NCI-H510A treated with DMSO at 0.1 percent for 48 hours (cell line): ENCODE measurements at regions not wholly inside any gene's neighbourhood (a gene's known extent, or its start where the extent isn't known, plus 50 kb on each side); places are given as distances from the start of the nearest gene placed in this dataset.
A peak's percentile ranks its signal among the peaks of the same experiment; 100 is the strongest.

Experiments
- DNase-seq: peaks from one replicate; lab custom pipeline; 2025; lab: John Stamatoyannopoulos, UW

DNA sequence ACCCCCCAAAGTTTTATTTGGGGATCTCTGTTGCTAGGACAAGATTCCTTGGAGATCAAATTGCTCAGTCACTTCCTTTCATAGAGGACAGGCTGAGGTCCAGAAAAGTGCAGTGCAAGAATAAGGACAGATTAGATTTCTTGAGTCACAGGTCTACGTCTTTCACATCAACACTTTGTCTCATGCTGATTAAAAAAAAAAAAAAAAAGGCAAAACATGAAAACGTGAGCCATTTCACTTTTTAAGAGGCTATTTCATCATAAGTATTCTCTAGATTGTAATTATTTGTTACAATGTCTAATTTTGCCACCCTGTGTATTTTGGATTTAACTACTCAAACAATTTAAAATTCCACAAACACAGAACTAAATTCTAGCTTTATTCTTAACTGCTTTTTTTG lies 647.0 kb downstream of the TRAM1L1 start:
- no peak for DNase-seq

DNA sequence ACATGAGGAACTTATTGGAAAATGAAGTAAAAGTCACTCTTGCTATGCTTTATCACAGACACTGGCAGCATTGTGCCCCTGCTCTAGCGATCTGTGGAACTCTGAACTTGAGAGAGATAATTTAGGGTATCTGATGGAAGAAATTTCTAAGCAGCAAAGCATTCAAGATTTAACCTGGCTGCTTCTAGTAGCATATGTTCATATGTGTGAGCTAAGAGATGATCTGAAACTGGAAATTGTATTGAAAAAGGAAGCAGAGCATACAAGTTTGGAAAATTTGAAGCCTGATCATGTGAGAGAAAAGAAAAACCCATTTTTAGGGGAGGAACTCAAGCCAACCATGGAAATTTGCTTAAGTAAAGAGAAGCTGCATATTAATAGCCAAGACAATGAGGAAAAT lies 657.7 kb downstream of the TRAM1L1 start:
- no peak for DNase-seq

DNA sequence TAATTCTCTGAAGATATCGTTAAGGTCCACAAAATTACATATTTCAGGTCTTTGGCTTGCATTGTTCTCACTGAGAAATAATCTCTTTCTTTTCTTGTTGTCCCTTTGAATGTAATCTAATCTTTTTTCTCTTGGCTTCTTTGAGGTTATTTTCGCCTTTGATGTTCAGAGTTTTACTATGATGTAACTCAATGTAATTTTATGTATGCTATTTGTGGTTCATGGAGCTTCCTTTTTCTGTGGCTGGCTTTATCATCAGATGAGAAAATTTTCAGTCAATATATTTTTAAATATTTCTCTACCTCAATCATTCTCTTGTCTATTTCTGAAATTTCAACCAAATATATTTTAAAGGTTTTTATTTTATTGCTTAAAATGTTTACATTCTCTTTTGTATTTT lies 672.2 kb downstream of the TRAM1L1 start:
- no peak for DNase-seq

DNA sequence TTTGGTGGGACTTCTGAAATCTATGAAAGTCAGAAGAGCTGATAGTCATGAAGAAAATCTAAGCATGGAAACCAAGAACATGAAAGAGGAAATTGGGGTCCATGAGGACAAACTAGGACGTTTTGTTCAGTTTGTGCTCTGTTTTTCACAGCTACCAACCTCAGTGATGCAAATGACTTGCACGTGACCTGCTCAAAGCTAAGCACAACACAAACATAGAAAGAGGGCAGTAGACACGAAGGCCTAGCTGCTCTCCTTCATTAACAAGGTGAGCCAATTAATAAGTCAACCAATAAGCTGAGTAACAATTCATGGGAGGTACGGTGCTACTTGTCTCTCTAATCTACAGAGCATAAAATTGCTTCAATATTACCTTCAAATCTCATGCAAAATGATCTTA lies 684.1 kb downstream of the TRAM1L1 start:
- DNase-seq, result no peak

DNA sequence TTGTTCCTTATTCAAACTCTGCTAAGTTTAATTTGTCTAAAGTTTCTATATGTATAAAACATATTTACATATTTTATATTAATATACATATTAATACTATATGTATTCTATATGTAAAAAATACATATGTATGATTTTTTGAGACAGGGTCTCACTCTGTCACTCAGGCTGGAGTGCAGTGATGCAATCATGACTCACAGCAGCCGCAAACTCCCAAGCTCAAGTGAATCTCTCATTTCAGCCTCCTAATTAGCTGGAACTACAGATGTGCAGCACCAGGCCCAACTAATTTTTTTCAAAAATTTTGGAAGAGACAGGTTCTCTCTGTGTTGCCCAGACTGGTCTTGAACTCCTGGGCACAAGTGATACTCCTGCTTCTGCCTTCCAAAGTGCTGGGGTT lies 684.9 kb downstream of the TRAM1L1 start:
- no peak for DNase-seq

DNA sequence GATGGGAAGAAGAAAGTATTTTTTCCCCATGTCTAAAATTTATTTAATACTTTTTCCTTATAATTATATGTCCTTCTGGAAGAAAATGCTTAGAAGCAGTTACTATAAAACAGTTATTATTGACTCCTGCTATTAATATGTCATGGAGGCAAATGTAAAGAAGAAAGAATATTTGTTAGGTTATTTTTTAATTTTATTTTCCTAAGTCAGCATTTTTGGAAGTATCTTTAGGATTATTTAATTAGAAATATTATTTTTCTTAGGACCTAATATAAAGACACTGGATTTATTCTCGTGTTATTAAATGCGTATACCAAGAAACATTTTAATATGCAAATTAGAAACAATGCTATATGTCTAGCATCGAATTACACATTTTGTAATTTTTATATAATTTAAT lies 687.7 kb downstream of the TRAM1L1 start:
- DNase-seq, result no peak

DNA sequence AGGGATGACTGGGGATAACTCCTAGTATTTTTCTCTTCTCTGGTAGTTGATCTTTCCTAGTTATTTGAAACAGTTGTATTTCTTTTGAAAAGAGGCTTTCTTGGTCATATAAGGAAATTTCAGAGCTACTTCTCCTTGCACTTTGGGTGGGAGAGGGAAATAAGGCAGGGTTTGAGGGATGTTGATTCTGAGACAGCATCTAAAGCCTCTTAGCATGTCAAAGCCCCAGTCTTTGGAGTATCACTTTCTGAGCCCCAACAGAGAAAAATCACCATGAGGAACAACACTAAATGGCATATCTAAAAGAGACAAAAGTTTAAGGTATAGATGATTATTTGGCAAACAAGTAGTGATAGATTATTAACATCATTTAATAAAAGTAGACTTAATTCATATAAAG lies 688.1 kb downstream of the TRAM1L1 start:
- no peak for DNase-seq

DNA sequence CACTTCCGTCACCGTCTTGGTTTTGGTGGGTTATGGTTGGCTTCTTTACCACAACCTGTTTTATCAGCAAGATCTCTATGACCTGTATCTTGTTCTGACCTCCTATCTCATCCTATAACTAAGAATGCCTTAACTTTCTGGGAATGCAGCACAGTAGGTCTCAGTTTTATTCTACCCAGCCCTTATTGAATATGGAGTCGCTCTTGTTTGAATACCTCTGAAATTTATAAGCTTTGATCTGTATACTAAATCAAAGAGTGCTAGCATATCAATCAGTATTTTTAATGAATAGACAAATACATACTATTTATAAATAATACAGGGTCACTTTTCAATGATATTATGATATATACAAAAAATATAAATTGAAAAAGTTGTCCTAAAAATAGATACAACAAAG lies 690.0 kb downstream of the TRAM1L1 start:
- DNase-seq, result no peak

DNA sequence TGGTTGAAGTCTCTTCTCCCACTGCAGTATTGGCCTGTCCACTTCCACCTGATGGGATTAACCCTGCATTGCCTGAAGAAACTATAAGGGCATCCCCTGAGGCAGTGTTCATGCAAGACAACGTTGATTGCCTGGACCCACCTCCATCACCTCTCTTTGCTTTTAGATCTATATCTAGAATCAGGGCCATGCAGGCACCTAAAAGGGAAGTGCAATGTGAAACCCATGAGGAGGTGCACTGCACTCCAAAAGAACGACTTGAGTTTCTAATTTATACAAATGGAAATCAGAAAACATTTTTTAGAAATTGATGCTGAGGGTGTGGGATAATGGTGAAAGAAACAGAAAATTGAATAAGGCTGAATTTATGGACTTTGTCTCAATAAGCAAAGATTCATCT lies 694.4 kb downstream of the TRAM1L1 start:
- no peak for DNase-seq

DNA sequence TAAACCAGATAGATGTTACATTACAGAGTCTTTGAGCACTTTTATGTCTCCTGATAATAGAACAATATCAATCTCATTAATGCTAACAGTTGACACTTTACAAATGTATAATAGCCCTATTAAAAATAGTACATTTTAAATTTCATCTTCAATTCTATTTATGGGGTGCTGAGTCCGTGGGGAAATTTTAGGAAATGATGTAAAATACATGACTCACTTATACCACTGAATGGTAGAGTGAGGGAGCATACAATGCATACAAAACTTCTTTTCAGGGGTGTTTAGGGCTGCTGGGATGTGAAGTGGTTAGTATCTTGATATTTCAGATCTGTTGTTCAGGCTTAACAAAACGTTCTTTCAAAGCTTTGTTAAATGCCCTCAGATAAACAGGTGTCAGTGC lies 696.2 kb downstream of the TRAM1L1 start:
- DNase-seq, result no peak

DNA sequence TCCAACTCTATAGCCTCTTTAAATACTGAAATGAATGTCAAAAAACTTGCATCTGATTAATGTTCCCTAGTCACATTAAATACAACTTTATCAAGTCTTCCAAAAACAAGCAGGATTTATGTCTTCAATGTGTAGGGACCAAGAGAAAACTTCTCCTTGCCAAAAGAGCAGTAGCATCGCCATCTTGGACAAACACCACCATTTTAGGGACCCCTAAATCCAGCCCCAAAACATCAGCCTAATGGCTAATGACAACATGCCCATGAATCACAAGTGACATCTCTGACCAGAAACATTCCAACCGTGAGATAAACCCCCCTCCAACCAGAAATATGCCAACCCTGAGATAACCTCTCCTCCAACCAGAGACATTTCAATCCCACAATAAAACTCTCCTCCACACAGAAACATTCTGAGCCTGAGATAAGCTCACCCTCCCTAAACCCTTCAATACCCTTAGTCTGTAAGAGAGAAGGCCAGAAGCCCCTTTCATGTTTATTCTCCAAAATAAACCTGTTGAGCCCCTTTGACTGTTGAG lies 697.4 kb downstream of the TRAM1L1 start:
- DNase-seq, result no peak

DNA sequence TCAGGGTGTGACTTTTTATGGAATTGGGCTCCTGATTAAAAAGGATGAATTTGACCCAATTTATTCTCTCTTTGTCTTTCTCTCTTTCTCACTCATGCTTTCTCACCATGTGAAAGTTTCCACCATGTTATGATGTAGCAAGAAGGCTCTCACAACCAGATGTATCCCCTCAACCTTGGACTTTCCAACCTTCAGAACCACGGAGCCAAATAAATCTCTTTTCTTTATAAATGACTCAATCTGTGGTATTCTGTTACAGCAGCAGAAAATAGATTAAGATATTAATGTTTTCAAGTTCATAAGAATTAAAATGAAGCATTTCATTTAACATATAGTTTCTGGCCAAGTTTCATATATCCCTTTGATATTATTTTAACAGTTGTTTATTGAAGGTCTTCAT lies 698.5 kb downstream of the TRAM1L1 start:
- DNase-seq, result no peak

DNA sequence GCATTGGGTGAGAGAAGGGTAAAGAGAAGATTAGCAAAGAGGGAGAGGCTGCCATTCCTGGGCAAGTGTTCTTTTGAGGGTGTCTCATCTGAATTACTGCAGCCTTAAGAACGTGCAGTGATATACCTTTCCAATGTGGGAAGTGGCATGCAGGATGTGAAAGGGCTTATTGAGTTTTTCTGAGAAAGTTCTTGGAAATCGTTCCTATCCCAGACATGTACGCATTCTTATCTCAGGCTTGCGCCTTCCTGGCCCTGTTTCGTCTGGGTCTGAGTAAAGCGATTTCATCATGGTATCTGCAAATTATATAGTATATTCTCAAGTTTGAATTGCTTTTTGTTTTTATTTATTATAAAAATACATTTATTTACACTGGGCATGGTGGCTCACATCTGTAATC lies 699.8 kb downstream of the TRAM1L1 start:
- no peak for DNase-seq

DNA sequence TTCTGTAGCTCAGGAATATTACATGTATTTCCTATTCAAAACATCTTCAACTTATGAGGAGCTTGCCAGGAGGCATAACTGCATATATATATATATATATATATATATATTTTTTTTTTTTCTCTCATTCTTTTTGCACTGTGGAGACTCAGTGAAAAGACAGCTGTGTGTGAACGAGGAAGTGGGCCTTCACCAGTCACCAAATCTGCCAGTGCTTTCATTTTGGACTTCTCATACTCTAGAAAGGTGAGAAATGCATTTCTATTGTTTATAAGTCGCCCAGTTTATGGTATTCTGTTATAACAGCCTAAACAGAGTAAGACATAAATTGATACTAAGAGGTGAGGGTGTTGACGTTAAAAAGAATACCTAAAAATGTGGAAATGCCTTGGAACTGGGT lies 710.6 kb downstream of the TRAM1L1 start:
- no peak for DNase-seq

DNA sequence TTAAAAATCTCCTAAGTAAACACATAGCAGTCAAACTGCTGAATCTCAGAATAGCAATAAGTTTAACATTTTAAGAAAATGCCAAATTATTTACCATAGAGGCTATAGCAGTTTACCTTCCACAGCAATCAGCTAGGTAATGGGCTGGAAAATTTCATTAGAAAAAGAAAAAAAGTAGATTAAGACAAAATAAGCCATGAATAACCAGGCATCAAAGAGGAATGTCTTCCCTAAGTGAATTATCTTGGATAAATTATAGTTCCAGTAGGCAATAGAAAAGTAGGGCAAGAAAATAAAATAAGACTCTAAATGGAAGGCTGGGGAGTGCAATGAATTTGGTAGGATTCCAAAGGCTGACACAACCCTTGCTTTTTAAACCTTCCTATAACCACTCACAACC lies 722.8 kb downstream of the TRAM1L1 start:
- DNase-seq, result no peak

DNA sequence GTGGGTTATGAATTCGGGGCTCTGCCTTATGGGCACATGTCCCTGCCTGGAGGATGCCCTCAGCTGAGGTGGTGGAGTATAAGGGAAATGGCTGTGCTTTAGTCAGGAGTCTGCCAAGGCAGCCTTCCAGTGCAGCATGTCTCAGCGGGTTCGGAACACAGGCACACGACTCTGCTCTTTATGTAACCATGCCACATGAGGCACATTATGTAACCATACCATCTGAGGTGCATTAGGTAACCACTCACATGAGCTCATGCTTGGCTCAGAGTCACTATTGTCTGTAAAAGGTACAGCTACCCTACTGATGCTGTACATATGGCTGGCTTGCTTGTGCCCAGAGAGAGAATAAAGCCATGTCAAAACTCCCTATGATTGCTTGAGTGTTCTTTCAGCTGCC lies 723.6 kb downstream of the TRAM1L1 start:
- no peak for DNase-seq

DNA sequence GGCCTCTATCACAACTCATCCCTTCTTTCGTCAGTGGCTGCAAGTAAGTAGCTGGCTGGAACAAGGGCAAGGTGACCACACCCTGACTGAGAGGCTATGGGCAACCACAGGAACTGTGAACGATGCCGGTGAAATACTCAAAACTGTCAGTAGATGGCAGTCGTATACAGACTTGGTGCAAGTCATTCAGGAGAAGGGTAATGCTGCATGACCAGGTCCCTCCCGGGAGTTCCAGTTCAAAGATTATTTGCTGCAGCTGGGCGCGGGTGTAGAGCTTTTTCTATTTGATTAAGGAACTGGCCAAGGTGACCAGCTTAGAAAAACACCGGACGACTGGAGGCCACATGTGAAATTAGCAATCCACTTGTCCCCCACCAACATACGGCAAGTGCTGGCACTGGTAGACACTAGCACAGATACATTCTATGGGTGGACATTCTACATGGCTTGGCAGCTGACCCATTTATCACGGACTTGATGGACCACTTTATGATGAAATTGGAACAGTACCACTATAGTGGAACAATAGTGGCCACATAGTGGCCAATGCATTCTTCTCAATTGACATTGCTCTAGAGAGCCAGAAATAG lies 726.6 kb downstream of the TRAM1L1 start:
- peak; percentile 35 for DNase-seq

DNA sequence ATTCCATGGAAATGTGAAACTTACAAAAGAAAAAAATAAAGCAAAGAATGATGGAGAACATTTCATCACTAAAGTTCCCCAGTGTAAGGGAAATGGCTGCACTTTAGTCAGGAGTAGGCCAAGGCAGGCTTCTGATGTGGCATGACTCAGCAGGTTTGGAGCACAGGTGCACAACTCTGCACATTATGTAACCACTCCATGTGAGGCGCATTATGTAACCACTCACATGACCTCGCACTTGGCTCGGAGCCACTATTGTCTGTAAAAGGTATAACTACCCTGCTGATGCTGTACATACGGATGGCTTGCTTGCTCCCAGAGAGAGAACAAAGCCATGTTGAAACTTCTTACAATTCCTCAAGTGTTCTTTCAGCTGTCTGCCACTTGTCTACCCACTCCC lies 727.6 kb downstream of the TRAM1L1 start:
- DNase-seq, result peak; percentile 15

DNA sequence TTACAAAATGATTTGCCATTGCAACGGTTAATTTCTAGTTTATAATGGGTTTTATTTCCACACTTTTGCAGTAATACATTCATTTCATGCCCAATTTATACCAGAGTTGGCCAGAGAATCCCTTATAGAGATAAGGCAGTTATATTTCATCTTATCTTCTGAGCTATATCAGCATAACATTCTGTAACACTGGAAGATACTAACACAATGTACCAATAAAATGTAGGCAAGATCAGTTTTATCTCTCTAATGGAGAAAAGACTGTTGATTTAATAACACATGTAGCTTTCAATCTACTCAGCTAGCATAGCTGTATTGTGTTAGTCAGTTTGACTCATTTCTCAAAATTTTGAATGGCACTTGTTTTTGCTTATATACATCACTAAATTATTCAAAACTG lies 738.6 kb downstream of the TRAM1L1 start:
- DNase-seq, result no peak

DNA sequence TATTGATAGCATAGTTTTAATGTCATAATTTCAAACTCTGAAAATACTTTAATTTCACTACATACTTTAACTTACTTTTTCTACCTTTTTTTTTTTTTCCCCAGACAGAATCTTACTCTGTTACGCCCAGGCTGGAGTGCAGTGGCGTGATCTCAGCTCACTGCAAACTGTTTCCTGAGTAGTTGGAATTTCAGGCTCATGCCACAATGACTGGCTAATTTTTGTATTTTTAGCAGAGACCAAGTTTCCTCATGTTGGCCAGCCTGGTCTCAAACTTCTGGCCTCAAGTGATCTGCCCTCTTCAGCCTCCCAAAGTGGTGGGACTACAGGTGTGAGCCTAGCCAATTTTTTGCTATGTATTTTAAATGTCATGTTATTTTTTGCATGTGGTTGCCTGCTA lies 741.6 kb downstream of the TRAM1L1 start:
- no peak for DNase-seq

DNA sequence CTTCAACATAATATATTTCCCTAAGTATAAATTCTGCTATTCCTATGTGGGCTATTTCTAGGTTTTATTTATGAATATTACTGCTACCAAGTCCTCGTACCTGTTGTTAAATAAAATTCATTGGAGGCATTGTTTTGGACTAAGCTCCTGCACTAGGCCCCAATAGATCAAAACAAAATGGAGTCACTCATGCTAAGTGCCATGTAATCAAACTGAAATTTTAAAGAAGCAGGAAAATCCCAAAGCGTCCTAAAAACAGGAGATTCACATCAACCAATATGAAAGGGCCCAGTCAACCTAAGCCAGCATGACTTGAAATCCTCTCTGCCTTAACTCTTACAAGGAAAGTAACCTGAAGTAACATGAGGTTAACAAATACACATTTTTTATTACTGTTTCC lies 743.2 kb downstream of the TRAM1L1 start:
- no peak for DNase-seq

DNA sequence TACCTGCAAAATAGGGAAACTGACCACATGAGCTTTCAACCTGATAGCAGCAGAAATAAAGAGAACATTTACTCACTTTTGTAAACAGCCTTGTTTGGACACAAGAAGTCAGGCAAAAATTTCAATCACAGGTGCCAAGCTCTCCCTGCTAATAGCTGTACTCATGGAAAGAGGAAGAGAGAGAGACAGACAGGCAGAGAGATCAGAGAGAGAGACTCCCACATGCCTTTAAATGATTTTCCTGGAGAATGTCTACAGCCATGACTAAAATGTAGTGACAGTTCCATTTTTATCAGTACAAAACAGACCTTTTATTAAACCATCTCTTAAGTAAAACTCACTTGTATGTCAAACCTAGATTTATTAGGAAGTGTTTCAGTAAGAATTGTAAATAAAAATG lies 752.9 kb downstream of the TRAM1L1 start:
- DNase-seq, result no peak

DNA sequence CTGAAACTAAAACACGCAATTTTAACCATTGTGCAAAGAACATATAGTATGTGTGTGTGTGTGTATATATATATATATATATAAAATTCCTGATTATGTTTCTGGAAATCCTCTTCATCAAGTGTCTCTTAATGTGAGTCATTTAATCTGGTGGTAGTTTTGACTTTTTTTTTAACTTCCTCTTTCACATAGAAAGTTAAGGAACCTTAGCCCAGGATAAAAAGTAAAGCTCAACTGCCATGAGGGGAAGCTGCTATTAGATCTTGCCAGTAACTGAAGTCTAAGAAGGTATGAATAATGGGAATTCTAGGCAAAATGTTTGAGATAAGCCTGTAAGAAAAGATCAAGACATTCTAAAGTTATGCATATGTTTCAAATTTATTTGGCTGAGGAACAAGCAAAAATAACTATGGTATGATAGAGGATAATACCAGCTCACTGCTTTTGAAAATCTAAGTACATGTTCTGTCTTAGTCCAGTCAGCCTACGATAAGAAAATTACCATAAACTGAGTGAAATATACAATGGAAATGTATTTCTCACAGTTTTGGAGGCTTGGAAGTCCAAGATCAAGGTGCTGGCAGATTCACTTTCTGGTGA lies 757.0 kb downstream of the TRAM1L1 start:
- no peak for DNase-seq

DNA sequence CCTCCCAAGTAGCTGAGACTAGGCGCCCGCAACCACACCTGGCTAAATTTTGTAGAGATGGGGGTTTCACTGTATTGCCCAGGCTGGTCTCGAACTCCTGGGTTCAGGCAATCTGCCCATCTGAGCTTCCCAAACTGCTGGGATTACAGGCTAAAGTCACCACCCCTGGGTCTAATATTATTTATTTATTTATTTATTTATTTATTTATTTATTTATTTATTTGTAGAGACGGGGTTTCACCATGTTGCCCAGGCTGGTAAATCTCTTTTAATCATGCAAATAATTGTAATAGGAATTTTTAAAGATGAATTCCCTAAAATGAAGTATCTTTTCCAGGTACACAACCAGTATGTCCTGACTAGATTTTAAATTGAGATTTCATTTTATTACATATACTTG lies 761.8 kb downstream of the TRAM1L1 start:
- DNase-seq, result no peak
